Neuronal stem cell (in vitro differentiated cells): ENCODE measurements at regions not wholly inside any gene's neighbourhood (a gene's known extent, or its start where the extent isn't known, plus 50 kb on each side); places are given as distances from the start of the nearest gene placed in this dataset.

ENCODE experiments used
- DNase-seq: peaks from one replicate; pipeline ENCODE4 v3.0.0-alpha.2; 2013; ENCODE audit warnings: low spot score
- H2AFZ ChIP-seq: one replicate; pipeline ENCODE4 v1.6.1; 2013; ENCODE audit warnings: mild to moderate bottlenecking, low read length, inconsistent platforms
- H2AK5ac ChIP-seq: 2 replicates; pipeline ENCODE4 v1.6.1; 2013; ENCODE audit warnings: low read depth, mild to moderate bottlenecking, inconsistent platforms, low read length, moderate library complexity, mixed read lengths
- H2BK120ac ChIP-seq: 2 replicates; pipeline ENCODE4 v1.6.1; 2013; ENCODE audit warnings: low read depth, mild to moderate bottlenecking, inconsistent platforms, low read length, moderate library complexity, mixed read lengths
- H2BK12ac ChIP-seq: one replicate; pipeline ENCODE4 v1.6.1; 2013; ENCODE audit warnings: low read length, inconsistent platforms
- H2BK15ac ChIP-seq: 2 replicates; pipeline ENCODE4 v1.6.1; 2013; ENCODE audit warnings: mild to moderate bottlenecking, low read length, inconsistent platforms, mixed read lengths
- H2BK5ac ChIP-seq: one replicate; pipeline ENCODE4 v1.6.1; 2013; ENCODE audit warnings: inconsistent platforms, mild to moderate bottlenecking, low read length, moderate library complexity
- H3K14ac ChIP-seq: one replicate; pipeline ENCODE4 v1.6.1; 2013; ENCODE audit warnings: low read length, inconsistent platforms
- H3K18ac ChIP-seq: 2 replicates; pipeline ENCODE4 v1.6.1; 2013; ENCODE audit warnings: low read length, inconsistent platforms
- H3K23ac ChIP-seq: 2 replicates; pipeline ENCODE4 v1.6.1; 2013; ENCODE audit warnings: low read depth, mild to moderate bottlenecking, mixed read lengths, low read length, inconsistent platforms; ENCODE audit not compliant: poor library complexity
- H3K27ac ChIP-seq: replicated peaks from 3 replicates; pipeline ENCODE4 v1.5.1; 2013; ENCODE audit warnings: low read length, inconsistent platforms
- H3K27me3 ChIP-seq, 3 experiments: 2 replicates each; pipeline ENCODE4 v1.6.1; 2013; ENCODE audit warnings: low read length in 3 of 3, mild to moderate bottlenecking in 2 of 3, inconsistent platforms in 1 of 3, low read depth in 1 of 3, mixed read lengths in 1 of 3, moderate library complexity in 1 of 3; ENCODE audit not compliant: control insufficient read depth in 3 of 3, insufficient read depth in 3 of 3
- H3K36me3 ChIP-seq, 2 donors: replicated peaks in 1 of 2; 2 replicates each; pipeline ENCODE4 v1.6.1; 2013; ENCODE audit warnings: low read length in 2 of 2; ENCODE audit not compliant: control insufficient read depth in 2 of 2, insufficient read depth in 2 of 2
- H3K4ac ChIP-seq: 2 replicates; pipeline ENCODE4 v1.6.1; 2013; ENCODE audit warnings: inconsistent platforms, mild to moderate bottlenecking, low read length, moderate library complexity
- H3K4me1 ChIP-seq, 2 donors: 1 replicate in 1 of 2; 2 replicates in 1 of 2; pipeline ENCODE4 v1.6.1; 2013; ENCODE audit warnings: low read length in 2 of 2, low read depth in 1 of 2; ENCODE audit not compliant: control insufficient read depth in 2 of 2, insufficient read depth in 1 of 2
- H3K4me2 ChIP-seq: one replicate; pipeline ENCODE4 v1.6.1; 2013; ENCODE audit warnings: mild to moderate bottlenecking, low read length, inconsistent platforms; ENCODE audit not compliant: insufficient read depth, poor library complexity, severe bottlenecking
- H3K4me3 ChIP-seq, 2 donors: 2 replicates each; pipeline ENCODE4 v1.5.1; 2013; ENCODE audit warnings: low read length in 2 of 2, mild to moderate bottlenecking in 2 of 2, inconsistent platforms in 1 of 2, moderate library complexity in 1 of 2
- H3K79me1 ChIP-seq: one replicate; pipeline ENCODE4 v1.6.1; 2013; ENCODE audit warnings: low read depth, mild to moderate bottlenecking, inconsistent platforms, low read length, moderate library complexity
- H3K9ac ChIP-seq: one replicate; pipeline ENCODE4 v1.6.1; 2013; ENCODE audit warnings: mild to moderate bottlenecking, low read depth, low read length, inconsistent platforms; ENCODE audit not compliant: poor library complexity
- H3K9me3 ChIP-seq, 2 donors: replicated peaks in 1 of 2; 2 replicates each; pipeline versions ENCODE3 to v1.6.1; 2013; ENCODE audit warnings: low read length in 2 of 2, mild to moderate bottlenecking in 2 of 2, inconsistent platforms in 1 of 2, low read depth in 1 of 2, mixed read lengths in 1 of 2, moderate library complexity in 1 of 2; ENCODE audit not compliant: control insufficient read depth in 2 of 2, insufficient read depth in 1 of 2
- H4K8ac ChIP-seq: one replicate; pipeline ENCODE4 v1.6.1; 2013; ENCODE audit warnings: low read depth, mild to moderate bottlenecking, inconsistent platforms, low read length, moderate library complexity
- H4K91ac ChIP-seq: one replicate; pipeline ENCODE4 v1.6.1; 2013; ENCODE audit warnings: low read length, low read depth, mild to moderate bottlenecking, inconsistent platforms; ENCODE audit not compliant: poor library complexity
- WGBS, 2 donors: extraction: QIAGEN DNeasy Blood & Tissue Kit; methylation state at CpG; one replicate each; pipeline ENCODE4 v1.1.7; 2013; ENCODE audit warnings: missing lambda C conversion rate in 2 of 2, mixed read lengths in 1 of 2; ENCODE audit not compliant: insufficient read length in 2 of 2, insufficient replicate concordance in 1 of 2; ENCODE audit errors: extremely low coverage in 2 of 2; 5-methylcytosine and 5-hydroxymethylcytosine counted together

DNA sequence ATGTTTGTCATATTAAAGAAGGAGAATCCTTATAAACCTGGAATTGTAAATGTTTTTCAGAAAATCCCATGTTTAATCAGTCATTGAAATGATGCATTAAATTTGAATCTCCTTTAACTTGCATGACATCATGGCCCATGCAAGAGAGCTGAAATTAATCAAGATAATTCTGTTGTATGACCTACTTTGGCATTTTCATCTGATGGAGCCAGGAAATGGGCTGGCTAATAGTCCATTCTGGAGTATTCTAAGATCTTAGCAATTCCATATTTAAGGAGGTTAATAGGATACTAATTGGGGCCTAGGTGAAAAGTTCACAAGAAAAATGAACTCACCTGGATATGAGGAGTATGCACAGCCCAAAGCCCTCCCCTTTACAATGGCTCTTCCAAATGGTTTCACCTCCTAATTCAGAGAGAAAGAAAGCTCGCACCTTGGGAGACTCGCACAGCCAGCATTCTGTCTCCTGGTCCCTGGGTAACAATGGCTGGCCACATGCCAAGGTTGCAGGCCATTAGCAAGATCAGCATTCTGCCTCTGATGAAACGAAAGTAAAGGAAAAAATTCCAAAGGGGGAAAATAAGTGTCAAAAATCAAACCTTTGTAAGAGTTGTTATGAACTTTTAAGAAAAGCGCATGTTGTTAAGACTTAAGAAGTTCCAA, 786.4 kb downstream of the MCTP2 start:
- Histone ChIP-seq H3K4me1 (no peaks in the 10 kb centered on the region), H3K9ac (no peak overlapping the region), H3K9me3 (peaks cover 0 to 2% of the 10 kb centered on the region in 2 donors), H2BK120ac (no peak overlapping the region), H2AFZ (no peak overlapping the region), H2BK15ac (no peak overlapping the region), H3K18ac (no peak overlapping the region), H3K27ac (no peak overlapping the region), H3K14ac (no peak overlapping the region), H2BK12ac (no peak overlapping the region), H3K4me3 (no peak overlapping the region), H3K4me2 (no peak overlapping the region), H3K4ac (no peak overlapping the region), H2BK5ac (no peak overlapping the region), H4K8ac (no peak overlapping the region), H2AK5ac (no peak overlapping the region), H3K23ac (no peak overlapping the region), H4K91ac (no peak overlapping the region), H3K79me1 (no peaks in the 10 kb centered on the region), H3K36me3 (no peaks in the 10 kb centered on the region), H3K27me3 (no peaks in the 10 kb centered on the region)
- DNase-seq: no peak
- no CpG with 5 or more reads among the region's 4 CpGs for WGBS, 2 donors

DNA sequence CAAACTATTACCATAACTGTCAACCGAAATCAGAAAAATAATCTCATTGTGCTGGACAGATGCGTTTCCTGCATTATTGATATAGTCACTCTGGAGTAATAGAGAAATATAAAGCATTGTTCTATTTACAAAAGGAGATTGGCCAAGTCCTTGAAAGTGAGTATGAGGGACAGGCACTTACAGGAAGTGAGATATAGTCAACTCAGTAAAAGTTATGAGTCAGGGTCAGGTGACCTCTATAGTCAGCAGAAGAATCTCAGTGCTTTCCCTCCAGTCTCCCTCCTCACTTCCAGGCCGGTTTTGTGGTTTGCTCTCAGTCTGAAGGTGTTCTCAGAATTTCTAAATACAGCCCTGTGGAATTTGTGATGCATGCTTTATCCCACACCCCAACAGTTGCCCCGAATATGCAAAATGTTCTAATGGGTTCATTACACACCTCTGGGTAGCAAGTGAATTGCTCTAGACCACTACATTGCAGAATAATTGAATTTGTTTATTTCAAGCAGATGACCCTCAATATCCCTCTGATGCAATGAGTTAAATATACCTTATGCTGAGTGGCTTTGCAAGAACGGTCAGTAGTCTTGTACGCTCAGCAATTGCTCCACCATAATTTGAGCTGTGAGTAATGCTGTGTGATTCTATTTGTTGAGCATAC, 787.7 kb downstream of the MCTP2 start:
- Histone ChIP-seq H2AK5ac (no peak overlapping the region), H3K36me3 (no peaks in the 10 kb centered on the region), H3K9me3 (peaks cover 0 to 2% of the 10 kb centered on the region in 2 donors), H3K14ac (no peak overlapping the region), H2AFZ (no peak overlapping the region), H3K18ac (no peak overlapping the region), H3K27me3 (no peaks in the 10 kb centered on the region), H3K79me1 (no peaks in the 10 kb centered on the region), H3K9ac (no peak overlapping the region), H3K27ac (no peak overlapping the region), H2BK5ac (no peak overlapping the region), H2BK12ac (no peak overlapping the region), H3K4me3 (no peak overlapping the region), H3K4me1 (no peaks in the 10 kb centered on the region), H3K23ac (no peak overlapping the region), H2BK15ac (no peak overlapping the region), H3K4me2 (no peak overlapping the region), H4K8ac (no peak overlapping the region), H3K4ac (no peak overlapping the region), H2BK120ac (no peak overlapping the region), H4K91ac (no peak overlapping the region)
- DNase-seq: no peak
- whole genome bisulfite sequencing, 2 donors: no CpG with 5 or more reads among the region's 6 CpGs

DNA sequence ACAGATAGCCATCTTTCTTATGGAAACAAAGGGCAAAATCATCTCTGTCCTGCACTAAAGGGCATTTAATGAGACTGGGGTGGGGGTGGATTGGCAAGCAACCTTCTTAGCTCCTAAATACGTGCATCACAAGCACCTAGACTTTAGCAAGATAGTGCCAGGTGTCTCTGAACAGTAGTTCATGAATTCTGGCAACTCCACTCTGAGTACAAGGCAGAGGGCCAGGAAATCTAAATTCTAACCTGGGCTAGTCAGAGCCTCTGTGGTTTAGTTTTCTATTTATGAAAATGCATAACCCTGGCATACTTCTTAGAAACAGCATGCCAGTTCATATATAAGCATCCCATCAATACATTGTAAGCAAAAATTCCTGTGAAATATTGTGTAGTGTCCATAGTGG, 788.5 kb downstream of the MCTP2 start:
- Histone ChIP-seq H3K9ac (no peak overlapping the region), H3K27me3 (no peaks in the 10 kb centered on the region), H2BK12ac (no peak overlapping the region), H3K18ac (no peak overlapping the region), H3K14ac (no peak overlapping the region), H2BK120ac (no peak overlapping the region), H3K23ac (no peak overlapping the region), H3K4me1 (no peaks in the 10 kb centered on the region), H3K4me2 (no peak overlapping the region), H3K79me1 (no peaks in the 10 kb centered on the region), H3K9me3 (peaks cover 0 to 1% of the 10 kb centered on the region in 2 donors), H2BK15ac (no peak overlapping the region), H3K36me3 (no peaks in the 10 kb centered on the region), H4K8ac (no peak overlapping the region), H3K4ac (no peak overlapping the region), H3K4me3 (no peak overlapping the region), H2AFZ (no peak overlapping the region), H4K91ac (no peak overlapping the region), H2BK5ac (no peak overlapping the region), H3K27ac (no peak overlapping the region), H2AK5ac (no peak overlapping the region)
- WGBS, 2 donors: no CpG with 5 or more reads among the region's 1 CpG
- no peak for DNase-seq

DNA sequence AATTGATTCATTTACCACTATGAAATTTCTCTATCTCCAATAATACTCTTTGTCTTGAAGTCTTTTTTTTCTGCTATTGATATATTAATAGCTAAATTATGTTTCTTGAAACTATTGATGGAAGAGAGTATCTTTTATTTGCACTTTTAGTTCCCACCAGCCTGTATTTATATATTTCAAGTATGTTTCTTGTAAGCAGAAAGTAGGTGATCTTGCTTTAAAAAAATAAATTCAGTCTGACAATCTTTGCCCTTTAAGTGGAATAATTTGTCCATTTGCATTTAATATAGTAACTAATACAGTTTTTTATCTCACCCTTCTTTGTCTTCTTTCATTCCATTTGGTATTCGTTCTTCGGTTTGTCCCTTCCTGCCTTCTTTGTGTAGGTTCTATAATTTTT, 790.5 kb downstream of the MCTP2 start:
- WGBS, 2 donors: no CpG with 5 or more reads among the region's 2 CpGs
- DNase-seq: no peak
- H3K23ac ChIP-seq: no peak overlapping the region
- no peak overlapping the region for H4K8ac ChIP-seq
- no peak overlapping the region for H3K4me3 ChIP-seq
- no peak overlapping the region for H3K14ac ChIP-seq
- H3K4me1 ChIP-seq: no peaks in the 10 kb centered on the region
- no peak overlapping the region for H4K91ac ChIP-seq
- no peak overlapping the region for H3K4ac ChIP-seq
- no peaks in the 10 kb centered on the region for H3K27me3 ChIP-seq
- no peak overlapping the region for H3K9ac ChIP-seq
- H2AFZ ChIP-seq: no peak overlapping the region
- H3K4me2 ChIP-seq: no peak overlapping the region
- H2AK5ac ChIP-seq: no peak overlapping the region
- no peak overlapping the region for H2BK5ac ChIP-seq
- no peaks in the 10 kb centered on the region for H3K9me3 ChIP-seq
- H3K18ac ChIP-seq: no peak overlapping the region
- H3K36me3 ChIP-seq: no peaks in the 10 kb centered on the region
- no peak overlapping the region for H2BK12ac ChIP-seq
- no peak overlapping the region for H2BK120ac ChIP-seq
- no peaks in the 10 kb centered on the region for H3K79me1 ChIP-seq
- H3K27ac ChIP-seq: no peak overlapping the region
- H2BK15ac ChIP-seq: no peak overlapping the region
